H9 (cell line): ENCODE measurements at regions not wholly inside any gene's neighbourhood (a gene's known extent, or its start where the extent isn't known, plus 50 kb on each side); places are given as distances from the start of the nearest gene placed in this dataset.

Source experiments
- DNase-seq: peaks from one replicate; pipeline ENCODE4 v3.0.0-alpha.2; 2017
- H2AFZ ChIP-seq: one replicate; pipeline ENCODE4 v1.6.1; 2013; ENCODE audit warnings: mild to moderate bottlenecking, low read length, control low read depth, moderate library complexity
- H2AK5ac ChIP-seq: 2 replicates; pipeline ENCODE4 v1.6.1; 2013; ENCODE audit warnings: low read length, control low read depth, mixed read lengths; ENCODE audit not compliant: insufficient read length
- H2BK120ac ChIP-seq: one replicate; pipeline ENCODE4 v1.6.1; 2013; ENCODE audit warnings: low read depth, mild to moderate bottlenecking, low read length, control low read depth, inconsistent platforms; ENCODE audit not compliant: poor library complexity, severe bottlenecking
- H2BK12ac ChIP-seq: 2 replicates; pipeline ENCODE4 v1.6.1; 2013; ENCODE audit warnings: low read length, control low read depth, mixed read lengths, low read depth; ENCODE audit not compliant: insufficient read length
- H2BK15ac ChIP-seq: 2 replicates; pipeline ENCODE4 v1.6.1; 2013; ENCODE audit warnings: low read depth, low read length, control low read depth
- H2BK20ac ChIP-seq: one replicate; pipeline ENCODE4 v1.6.1; 2013; ENCODE audit warnings: low read depth, mild to moderate bottlenecking, low read length, control low read depth, inconsistent platforms; ENCODE audit not compliant: poor library complexity, severe bottlenecking
- H2BK5ac ChIP-seq: 2 replicates; pipeline ENCODE4 v1.6.1; 2013; ENCODE audit warnings: low read length, control low read depth, mixed read lengths; ENCODE audit not compliant: insufficient read length
- H3K14ac ChIP-seq: 2 replicates; pipeline ENCODE4 v1.6.1; 2013; ENCODE audit warnings: low read length, control low read depth; ENCODE audit not compliant: insufficient read depth
- H3K18ac ChIP-seq: 2 replicates; pipeline ENCODE4 v1.6.1; 2013; ENCODE audit warnings: low read depth, mild to moderate bottlenecking, mixed read lengths, low read length, control low read depth; ENCODE audit not compliant: insufficient read length
- H3K23ac ChIP-seq: 2 replicates; pipeline ENCODE4 v1.6.1; 2013; ENCODE audit warnings: low read length, control low read depth, mixed read lengths, low read depth; ENCODE audit not compliant: insufficient read length
- H3K23me2 ChIP-seq: 2 replicates; pipeline ENCODE4 v1.6.1; 2013; ENCODE audit warnings: low read depth, mild to moderate bottlenecking, mixed read lengths, low read length, control low read depth; ENCODE audit not compliant: insufficient read length, poor library complexity, severe bottlenecking
- H3K27ac ChIP-seq: 2 replicates; pipeline ENCODE4 v1.5.1; 2013; ENCODE audit warnings: low read length, control low read depth, mixed read lengths, low read depth; ENCODE audit not compliant: insufficient read length
- H3K27me3 ChIP-seq: 2 replicates; pipeline ENCODE4 v1.6.1; 2013; ENCODE audit warnings: low read length, control low read depth, inconsistent platforms; ENCODE audit not compliant: insufficient read depth
- H3K4ac ChIP-seq: 2 replicates; pipeline ENCODE4 v1.6.1; 2013; ENCODE audit warnings: low read depth, mild to moderate bottlenecking, control low read depth, inconsistent platforms, low read length, moderate library complexity
- H3K4me1 ChIP-seq: 2 replicates; pipeline ENCODE4 v1.6.1; 2013; ENCODE audit warnings: low read length, control low read depth, inconsistent platforms; ENCODE audit not compliant: insufficient read depth
- H3K4me2 ChIP-seq: 2 replicates; pipeline ENCODE4 v1.6.1; 2013; ENCODE audit warnings: low read length, control low read depth, mixed read lengths; ENCODE audit not compliant: insufficient read length, insufficient read depth
- H3K56ac ChIP-seq: 2 replicates; pipeline ENCODE4 v1.6.1; 2013; ENCODE audit warnings: low read depth, mild to moderate bottlenecking, mixed read lengths, low read length, control low read depth; ENCODE audit not compliant: insufficient read length
- H3K79me1 ChIP-seq: 2 replicates; pipeline ENCODE4 v1.6.1; 2013; ENCODE audit warnings: low read depth, mild to moderate bottlenecking, moderate library complexity, low read length, control low read depth, inconsistent platforms; ENCODE audit not compliant: insufficient read depth, poor library complexity, severe bottlenecking
- H3K79me2 ChIP-seq: 2 replicates; pipeline ENCODE4 v1.6.1; 2013; ENCODE audit warnings: low read length, control low read depth, inconsistent platforms; ENCODE audit not compliant: insufficient read depth
- H3K9ac ChIP-seq: 2 replicates; pipeline ENCODE4 v1.6.1; 2013; ENCODE audit warnings: low read length, control low read depth, mixed read lengths; ENCODE audit not compliant: insufficient read length; ENCODE audit errors: extremely low read depth
- H3K9me3 ChIP-seq: one replicate; pipeline ENCODE4 v1.6.1; 2013; ENCODE audit warnings: low read depth, low read length, inconsistent platforms; ENCODE audit not compliant: control insufficient read depth
- H3T11ph ChIP-seq: one replicate; pipeline ENCODE4 v1.6.1; 2013; ENCODE audit warnings: mild to moderate bottlenecking, low read length, control low read depth, inconsistent platforms
- H4K20me1 ChIP-seq: one replicate; pipeline ENCODE4 v1.6.1; 2013; ENCODE audit not compliant: control insufficient read depth, insufficient read length, insufficient read depth
- H4K5ac ChIP-seq: 2 replicates; pipeline ENCODE4 v1.6.1; 2013; ENCODE audit warnings: low read depth, mild to moderate bottlenecking, mixed read lengths, low read length, control low read depth; ENCODE audit not compliant: insufficient read length
- H4K8ac ChIP-seq: replicated peaks from 2 replicates; pipeline ENCODE4 v1.6.1; 2013; ENCODE audit warnings: low read length, control low read depth, mixed read lengths, low read depth; ENCODE audit not compliant: insufficient read length
- H4K91ac ChIP-seq: 2 replicates; pipeline ENCODE4 v1.6.1; 2013; ENCODE audit warnings: low read depth, mild to moderate bottlenecking, moderate library complexity, mixed read lengths, low read length, control low read depth; ENCODE audit not compliant: insufficient read length
- H3K27ac Mint-ChIP-seq, 3 experiments: 2 replicates in 2 of 3; 3 replicates in 1 of 3; pipeline ENCODE4 v1.8.0; 2020 to 2021; ENCODE audit warnings: mixed read lengths in 3 of 3, mild to moderate bottlenecking in 1 of 3, moderate library complexity in 1 of 3
- H3K27me3 Mint-ChIP-seq: 2 replicates; pipeline ENCODE4 v1.8.0; 2021; ENCODE audit warnings: low read depth, mild to moderate bottlenecking, moderate library complexity, mixed read lengths
- H3K36me3 Mint-ChIP-seq, 3 experiments: 2 replicates in 2 of 3; 3 replicates in 1 of 3; pipeline ENCODE4 v1.8.0; 2020 to 2021; ENCODE audit warnings: low read depth in 3 of 3, mixed read lengths in 3 of 3; ENCODE audit not compliant: insufficient read depth in 1 of 3
- H3K4me1 Mint-ChIP-seq, 2 experiments: 2 replicates each; pipeline ENCODE4 v1.8.0; 2020; ENCODE audit warnings: mixed read lengths in 2 of 2
- H3K4me3 Mint-ChIP-seq, 2 experiments: 2 replicates in 1 of 2; 3 replicates in 1 of 2; pipeline ENCODE4 v1.8.0; 2020 to 2021; ENCODE audit warnings: mild to moderate bottlenecking in 2 of 2, mixed read lengths in 2 of 2, moderate library complexity in 1 of 2
- H3K9me3 Mint-ChIP-seq, 2 experiments: 2 replicates in 1 of 2; 3 replicates in 1 of 2; pipeline ENCODE4 v1.8.0; 2020; ENCODE audit warnings: mild to moderate bottlenecking in 2 of 2, mixed read lengths in 2 of 2, moderate library complexity in 1 of 2
- TF ChIP-seq, protein P1 (sequence below): fragments of 200-600 bp; sonication (generic); conservative IDR thresholded peaks from 3 replicates; pipeline ENCODE4 v1.8.0; 2021; ENCODE audit warnings: antibody characterized with exemption, mild to moderate bottlenecking

GRCh38 chr18:40186677-40187076 lies 1768.4 kb upstream of the PIK3C3 start:
- no peak overlapping the region for H3K27ac ChIP-seq
- no peaks in the 10 kb centered on the region for H3K23me2 ChIP-seq
- no peak overlapping the region for H3K14ac ChIP-seq
- no peaks in the 10 kb centered on the region for H3K27me3 ChIP-seq
- no peak overlapping the region for H3K23ac ChIP-seq
- H3K4me1 Mint-ChIP-seq: peaks cover 12 to 16% of the 10 kb centered on the region in 2 experiments
- no peak overlapping the region for H2BK120ac ChIP-seq
- no peak overlapping the region for H3K4ac ChIP-seq
- H3K4me1 ChIP-seq: no peaks in the 10 kb centered on the region
- no peak overlapping the region for H3K18ac ChIP-seq
- no peak overlapping the region for H3K56ac ChIP-seq
- no peaks in the 10 kb centered on the region for H3K9me3 ChIP-seq
- no peak overlapping the region for H2BK5ac ChIP-seq
- no peak overlapping the region for H2AK5ac ChIP-seq
- peaks cover 6% of the 10 kb centered on the region in 2 experiments; a peak in 3 of 5 replicates for H3K9me3 Mint-ChIP-seq
- no peaks in the 10 kb centered on the region for H4K20me1 ChIP-seq
- H4K8ac ChIP-seq: no peak overlapping the region
- peaks cover 0 to 1% (median 1%) of the 10 kb centered on the region in 3 experiments; a peak in 2 of 7 replicates for H3K36me3 Mint-ChIP-seq
- no peak overlapping the region for H2BK15ac ChIP-seq
- TF ChIP-seq, protein P1, sequence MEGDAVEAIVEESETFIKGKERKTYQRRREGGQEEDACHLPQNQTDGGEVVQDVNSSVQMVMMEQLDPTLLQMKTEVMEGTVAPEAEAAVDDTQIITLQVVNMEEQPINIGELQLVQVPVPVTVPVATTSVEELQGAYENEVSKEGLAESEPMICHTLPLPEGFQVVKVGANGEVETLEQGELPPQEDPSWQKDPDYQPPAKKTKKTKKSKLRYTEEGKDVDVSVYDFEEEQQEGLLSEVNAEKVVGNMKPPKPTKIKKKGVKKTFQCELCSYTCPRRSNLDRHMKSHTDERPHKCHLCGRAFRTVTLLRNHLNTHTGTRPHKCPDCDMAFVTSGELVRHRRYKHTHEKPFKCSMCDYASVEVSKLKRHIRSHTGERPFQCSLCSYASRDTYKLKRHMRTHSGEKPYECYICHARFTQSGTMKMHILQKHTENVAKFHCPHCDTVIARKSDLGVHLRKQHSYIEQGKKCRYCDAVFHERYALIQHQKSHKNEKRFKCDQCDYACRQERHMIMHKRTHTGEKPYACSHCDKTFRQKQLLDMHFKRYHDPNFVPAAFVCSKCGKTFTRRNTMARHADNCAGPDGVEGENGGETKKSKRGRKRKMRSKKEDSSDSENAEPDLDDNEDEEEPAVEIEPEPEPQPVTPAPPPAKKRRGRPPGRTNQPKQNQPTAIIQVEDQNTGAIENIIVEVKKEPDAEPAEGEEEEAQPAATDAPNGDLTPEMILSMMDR: no peak
- H3T11ph ChIP-seq: no peak overlapping the region
- no peak overlapping the region for H2AFZ ChIP-seq
- H2BK20ac ChIP-seq: no peak overlapping the region
- H2BK12ac ChIP-seq: no peak overlapping the region
- H3K79me2 ChIP-seq: no peaks in the 10 kb centered on the region
- H4K91ac ChIP-seq: no peak overlapping the region
- no peak for DNase-seq
- H3K27me3 Mint-ChIP-seq: no peaks in the 10 kb centered on the region
- no peak overlapping the region for H3K27ac Mint-ChIP-seq
- H3K79me1 ChIP-seq: no peaks in the 10 kb centered on the region
- no peak overlapping the region for H3K4me2 ChIP-seq
- no peak overlapping the region for H3K4me3 Mint-ChIP-seq
- no peak overlapping the region for H4K5ac ChIP-seq
- no peak overlapping the region for H3K9ac ChIP-seq
